Suprapubic skin (tissue), 4 donors: ENCODE measurements at regions not wholly inside any gene's neighbourhood (a gene's known extent, or its start where the extent isn't known, plus 50 kb on each side); places are given as distances from the start of the nearest gene placed in this dataset.

Experiments
- DNase-seq, 2 donors: peaks; one replicate each; pipeline ENCODE4 v3.0.0-alpha.2; 2019; ENCODE audit warnings: low spot score in 2 of 2
- H3K27ac ChIP-seq: fragments of 200-600 bp; sonication (generic); one replicate; pipeline ENCODE4 v1.5.1; 2019
- H3K27me3 ChIP-seq: fragments of 200-600 bp; sonication (generic); one replicate; pipeline ENCODE4 v1.5.1; 2019
- H3K36me3 ChIP-seq: fragments of 200-600 bp; sonication (generic); one replicate; pipeline ENCODE4 v1.5.1; 2019
- H3K4me1 ChIP-seq: fragments of 200-600 bp; sonication (generic); one replicate; pipeline ENCODE4 v1.5.1; 2019
- H3K4me3 ChIP-seq: fragments of 200-600 bp; sonication (generic); one replicate; pipeline ENCODE4 v1.5.1; 2019; ENCODE audit warnings: mild to moderate bottlenecking
- H3K9me3 ChIP-seq: fragments of 200-600 bp; sonication (generic); one replicate; pipeline ENCODE4 v1.5.1; 2019
- CTCF ChIP-seq, 2 donors: fragments of 200-600 bp in 1 of 2; fragments of 450-650 bp in 1 of 2; sonication (generic) in 1 of 2; IDR thresholded peaks; one replicate each; pipeline ENCODE4 v1.5.1; 2016 to 2019; ENCODE audit warnings: antibody characterized with exemption in 2 of 2, mild to moderate bottlenecking in 1 of 2, moderate library complexity in 1 of 2
- EP300 ChIP-seq: sonication (generic); formaldehyde crosslinking; IDR thresholded peaks from one replicate; pipeline ENCODE4 v1.6.1; 2017; ENCODE audit warnings: antibody characterized with exemption
- POLR2A ChIP-seq, 2 donors: fragments of 450-650 bp; IDR thresholded peaks; one replicate each; pipeline ENCODE4 v1.6.1; 2017; ENCODE audit warnings: antibody characterized with exemption in 2 of 2, mild to moderate bottlenecking in 2 of 2, moderate library complexity in 2 of 2
- POLR2AphosphoS5 ChIP-seq, 3 donors: sonication (generic); formaldehyde crosslinking; IDR thresholded peaks; one replicate each; pipeline ENCODE4 v1.6.1; 2017; ENCODE audit warnings: antibody characterized with exemption in 3 of 3
- WGBS: methylation state at CpG from one replicate; pipeline ENCODE4 v1.1.5; 2018; 5-methylcytosine and 5-hydroxymethylcytosine counted together

- Histone ChIP-seq H3K36me3 (no peaks in the 10 kb centered on the region), H3K9me3 (no peaks in the 10 kb centered on the region), H3K27me3 (no peaks in the 10 kb centered on the region), H3K27ac (no peak overlapping the region), H3K4me3 (no peak overlapping the region), H3K4me1 (no peaks in the 10 kb centered on the region)
- WGBS = 96% methylated on average over 1 of the region's 1 CpG
- no peak for TF ChIP-seq POLR2A (IDR thresholded peaks at IDR 0.05)
- no peak for TF ChIP-seq POLR2AphosphoS5 (IDR thresholded peaks at IDR 0.05)
- TF ChIP-seq EP300 = no peak
- no peak for TF ChIP-seq CTCF (IDR thresholded peaks at IDR 0.05)
- DNase-seq = no peak
These were observed 233.1 kb downstream of the NR4A2 start for GRCh38 chr2:156099382-156099781.

GRCh38 chr2:156098506-156098905 is 234.0 kb downstream of the NR4A2 start:
- 55% methylated on average over 2 of the region's 2 CpGs for WGBS
- no peak for DNase-seq
- Histone ChIP-seq H3K9me3 (no peaks in the 10 kb centered on the region), H3K36me3 (no peaks in the 10 kb centered on the region), H3K27me3 (no peaks in the 10 kb centered on the region), H3K27ac (no peak overlapping the region), H3K4me1 (no peaks in the 10 kb centered on the region), H3K4me3 (no peak overlapping the region)
- TF ChIP-seq POLR2AphosphoS5 (IDR thresholded peaks at IDR 0.05) (no peak), CTCF (IDR thresholded peaks at IDR 0.05) (no peak), EP300 (no peak), POLR2A (IDR thresholded peaks at IDR 0.05) (no peak)

GRCh38 chr2:156088587-156088986 is 243.9 kb downstream of the NR4A2 start:
- no peaks in the 10 kb centered on the region for H3K9me3 ChIP-seq
- WGBS = 74% methylated on average over 5 of the region's 5 CpGs
- no peak overlapping the region for H3K4me3 ChIP-seq
- peaks cover 8% of the 10 kb centered on the region for H3K4me1 ChIP-seq
- TF ChIP-seq CTCF (IDR thresholded peaks at IDR 0.05) (no peak), EP300 (no peak), POLR2AphosphoS5 (IDR thresholded peaks at IDR 0.05) (no peak)
- DNase-seq = no peak
- no peaks in the 10 kb centered on the region for H3K36me3 ChIP-seq
- no peak overlapping the region for H3K27ac ChIP-seq
- H3K27me3 ChIP-seq = no peaks in the 10 kb centered on the region

GRCh38 chr2:156087875-156088274 is 244.6 kb downstream of the NR4A2 start:
- H3K9me3 ChIP-seq = no peaks in the 10 kb centered on the region
- H3K36me3 ChIP-seq = no peaks in the 10 kb centered on the region
- peaks cover 8% of the 10 kb centered on the region for H3K4me1 ChIP-seq
- WGBS = 70% methylated on average over 2 of the region's 2 CpGs
- no peak overlapping the region for H3K4me3 ChIP-seq
- no peaks in the 10 kb centered on the region for H3K27me3 ChIP-seq
- no peak for DNase-seq
- TF ChIP-seq POLR2AphosphoS5 (IDR thresholded peaks at IDR 0.05) (no peak), CTCF (IDR thresholded peaks at IDR 0.05) (no peak), POLR2A (IDR thresholded peaks at IDR 0.05) (no peak), EP300 (no peak)
- H3K27ac ChIP-seq = no peak overlapping the region

GRCh38 chr2:156083763-156084493 is 248.6 kb downstream of the NR4A2 start:
- no peak for DNase-seq
- 63% methylated on average over 12 of the region's 15 CpGs for WGBS
- TF ChIP-seq POLR2A (IDR thresholded peaks at IDR 0.05) = no peak
- no peak for TF ChIP-seq CTCF (IDR thresholded peaks at IDR 0.05)
- no peak for TF ChIP-seq EP300
- TF ChIP-seq POLR2AphosphoS5 (IDR thresholded peaks at IDR 0.05) = no peak
- Histone ChIP-seq H3K36me3 (no peaks in the 10 kb centered on the region), H3K9me3 (no peaks in the 10 kb centered on the region), H3K27me3 (no peaks in the 10 kb centered on the region), H3K4me3 (no peak overlapping the region), H3K27ac (peak overlapping the region; percentile 53), H3K4me1 (peaks cover 8% of the 10 kb centered on the region)
